Esophagus muscularis mucosa (tissue), 4 donors: ENCODE measurements at regions not wholly inside any gene's neighbourhood (a gene's known extent, or its start where the extent isn't known, plus 50 kb on each side); places are given as distances from the start of the nearest gene placed in this dataset.

Source experiments
- DNase-seq: peaks from one replicate; pipeline ENCODE4 v3.0.0-alpha.2; 2017; ENCODE audit errors: extremely low spot score
- H3K27ac ChIP-seq, 4 donors: fragments of 200-600 bp; sonication (generic); replicated peaks in 1 of 4; 1 replicate in 3 of 4; 2 replicates in 1 of 4; pipeline ENCODE4 v1.5.1; 2016 to 2019; ENCODE audit warnings: mild to moderate bottlenecking in 1 of 4
- H3K27me3 ChIP-seq, 4 donors: fragments of 200-600 bp; sonication (generic); one replicate each; pipeline versions ENCODE4 v1.5.1 to v1.6.0; 2016 to 2019
- H3K36me3 ChIP-seq, 4 donors: fragments of 200-600 bp; sonication (generic); one replicate each; pipeline ENCODE4 v1.5.1; 2016 to 2019
- H3K4me1 ChIP-seq, 4 donors: fragments of 200-600 bp; sonication (generic); one replicate each; pipeline ENCODE4 v1.5.1; 2016 to 2019
- H3K4me3 ChIP-seq, 4 donors: fragments of 200-600 bp; sonication (generic); 1 replicate in 2 of 4; 2 replicates in 2 of 4; pipeline ENCODE4 v1.5.1; 2016 to 2019; ENCODE audit warnings: mild to moderate bottlenecking in 4 of 4, moderate library complexity in 1 of 4
- H3K9me3 ChIP-seq, 4 donors: fragments of 200-600 bp; sonication (generic); 1 replicate in 3 of 4; 2 replicates in 1 of 4; pipeline ENCODE4 v1.5.1; 2016 to 2019
- CTCF ChIP-seq, 3 experiments: fragments of 200-600 bp in 2 of 3; fragments of 450-650 bp in 1 of 3; sonication (generic) in 2 of 3; IDR thresholded peaks; one replicate each; pipeline ENCODE4 v1.5.1; 2017 to 2019; ENCODE audit warnings: antibody characterized with exemption in 3 of 3, mild to moderate bottlenecking in 2 of 3, moderate library complexity in 1 of 3
- EP300 ChIP-seq: sonication (generic); formaldehyde crosslinking; IDR thresholded peaks from one replicate; pipeline ENCODE4 v1.6.1; 2017; ENCODE audit warnings: antibody characterized with exemption
- POLR2A ChIP-seq: fragments of 450-650 bp; IDR thresholded peaks from one replicate; pipeline ENCODE4 v1.6.1; 2017; ENCODE audit warnings: antibody characterized with exemption, moderate library complexity, mild to moderate bottlenecking, low read depth
- POLR2AphosphoS5 ChIP-seq, 2 donors: sonication (generic); formaldehyde crosslinking; IDR thresholded peaks; one replicate each; pipeline ENCODE4 v1.6.1; 2017; ENCODE audit warnings: antibody characterized with exemption in 2 of 2
- WGBS: methylation state at CpG from one replicate; pipeline ENCODE4 v1.1.5; 2018; 5-methylcytosine and 5-hydroxymethylcytosine counted together
- intact Hi-C: fragments of 100-400 bp; cut with DNase I; formaldehyde crosslinking; loops from one replicate; pipeline ENCODE4 v1.15.1; 2023

- Histone ChIP-seq H3K4me1 (peaks cover under 1 to 22% (median 4%) of the 10 kb centered on the region in 4 donors), H3K36me3 (no peaks in the 10 kb centered on the region), H3K4me3 (no peak overlapping the region), H3K27ac (no peak overlapping the region), H3K9me3 (no peaks in the 10 kb centered on the region), H3K27me3 (no peaks in the 10 kb centered on the region)
- WGBS = 82% methylated on average over 1 of the region's 1 CpG
- no peak for DNase-seq
- intact Hi-C loops = no loop called here
- TF ChIP-seq EP300 (no peak), POLR2A (no peak)
Measured at GRCh38 chr12:58413794-58414193, 472.4 kb downstream of the ATP23 start.

GRCh38 chr12:58414398-58414871 is 473.1 kb downstream of the ATP23 start:
- no peaks in the 10 kb centered on the region for H3K27me3 ChIP-seq
- peaks cover 0 to 22% (median 3%) of the 10 kb centered on the region in 4 donors for H3K4me1 ChIP-seq
- no peaks in the 10 kb centered on the region for H3K36me3 ChIP-seq
- no peak overlapping the region for H3K4me3 ChIP-seq
- 54% methylated on average over 2 of the region's 2 CpGs for WGBS
- H3K9me3 ChIP-seq = no peaks in the 10 kb centered on the region
- DNase-seq = no peak
- intact Hi-C loops = no loop called here
- H3K27ac ChIP-seq = no peak overlapping the region
- TF ChIP-seq EP300 (no peak), POLR2AphosphoS5 (IDR thresholded peaks at IDR 0.05) (no peak), CTCF (IDR thresholded peaks at IDR 0.05) (no peak), POLR2A (no peak)

- Histone ChIP-seq H3K4me3 (no peak overlapping the region), H3K4me1 (peaks cover 0 to 32% (median 6%) of the 10 kb centered on the region in 4 donors), H3K36me3 (no peaks in the 10 kb centered on the region), H3K27me3 (no peaks in the 10 kb centered on the region), H3K27ac (no peak overlapping the region), H3K9me3 (no peaks in the 10 kb centered on the region)
- intact Hi-C loops = no loop called here
- no peak for DNase-seq
- no peak for TF ChIP-seq POLR2A
- TF ChIP-seq CTCF (IDR thresholded peaks at IDR 0.05) = no peak
- no peak for TF ChIP-seq POLR2AphosphoS5 (IDR thresholded peaks at IDR 0.05)
- TF ChIP-seq EP300 = no peak
Measured at GRCh38 chr12:58415716-58416115, 474.3 kb downstream of the ATP23 start.

GRCh38 chr12:58416236-58416635 is 474.9 kb downstream of the ATP23 start:
- WGBS = 61% methylated on average over 2 of the region's 2 CpGs
- TF ChIP-seq EP300 (no peak), POLR2AphosphoS5 (IDR thresholded peaks at IDR 0.05) (no peak), CTCF (IDR thresholded peaks at IDR 0.05) (no peak), POLR2A (no peak)

DNA sequence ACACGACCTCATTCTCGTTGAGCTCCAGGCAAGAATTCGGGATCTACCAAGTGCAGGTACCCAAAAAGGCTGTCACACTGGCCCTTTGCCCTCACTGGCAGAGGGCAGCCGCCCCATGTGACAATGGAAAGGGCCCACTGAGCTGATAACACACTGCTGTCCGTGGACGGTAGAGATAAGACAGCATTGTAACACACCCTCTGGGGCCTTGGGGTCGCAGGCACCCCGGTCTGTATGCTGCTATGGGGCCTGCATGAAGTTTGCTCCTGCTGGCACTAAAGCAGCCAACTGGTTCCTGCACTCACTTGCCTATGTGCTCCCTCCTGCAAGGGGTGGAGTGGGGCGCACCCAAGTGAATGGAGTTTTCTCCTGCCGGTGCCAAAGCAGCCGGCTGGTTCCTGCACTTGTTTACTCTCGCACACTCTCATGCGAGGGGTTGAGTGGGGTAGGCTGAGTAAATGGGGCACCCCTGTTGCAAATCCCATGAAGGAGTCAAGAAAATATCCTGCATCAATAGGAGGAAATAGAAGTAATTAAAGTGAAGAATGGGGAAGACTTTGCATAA is 477.9 kb downstream of the ATP23 start:
- Histone ChIP-seq H3K4me1 (peaks cover 0 to 15% (median 4%) of the 10 kb centered on the region in 4 donors), H3K27me3 (no peaks in the 10 kb centered on the region), H3K4me3 (no peak overlapping the region), H3K9me3 (no peaks in the 10 kb centered on the region), H3K27ac (no peak overlapping the region), H3K36me3 (no peaks in the 10 kb centered on the region)
- intact Hi-C loops = no loop called here
- no peak for DNase-seq
- TF ChIP-seq EP300 (no peak), POLR2A (no peak), POLR2AphosphoS5 (IDR thresholded peaks at IDR 0.05) (no peak), CTCF (IDR thresholded peaks at IDR 0.05) (no peak)
- 89% methylated on average over 12 of the region's 13 CpGs for WGBS

More at GRCh38 chr12:58416236-58416635, 474.9 kb downstream of the ATP23 start:
- DNase-seq = no peak
- Histone ChIP-seq H3K4me3 (no peak overlapping the region), H3K4me1 (peaks cover 0 to 32% (median 7%) of the 10 kb centered on the region in 4 donors), H3K36me3 (no peaks in the 10 kb centered on the region), H3K9me3 (no peaks in the 10 kb centered on the region), H3K27ac (no peak overlapping the region), H3K27me3 (no peaks in the 10 kb centered on the region)
- intact Hi-C loops = no loop called here
